Midbrain (tissue), 1 donor: ENCODE measurements at regions not wholly inside any gene's neighbourhood (a gene's known extent, or its start where the extent isn't known, plus 50 kb on each side); places are given as distances from the start of the nearest gene placed in this dataset.
"Not testable (repeated sequence)": the region's sequence is repeated elsewhere in the genome, so short reads cannot be mapped to it uniquely, and the experiment has no call there.

ENCODE experiments used
- DNase-seq: peaks from one replicate; lab custom pipeline; 2025; lab: John Stamatoyannopoulos, UW

- no peak for DNase-seq
Observed at GRCh38 chr10:131817866-131818509, 82.8 kb upstream of the PPP2R2D start.

GRCh38 chr10:131818510-131819234 lies 82.1 kb upstream of the PPP2R2D start:
- no peak for DNase-seq

- DNase-seq: no peak
Observed at GRCh38 chr10:131819241-131820072, 81.4 kb upstream of the PPP2R2D start.

GRCh38 chr10:131820626-131821025 lies 80.2 kb upstream of the PPP2R2D start:
- no peak for DNase-seq

GRCh38 chr10:131821378-131822012 lies 79.3 kb upstream of the PPP2R2D start:
- DNase-seq: no peak

GRCh38 chr10:131822013-131822691 lies 78.7 kb upstream of the PPP2R2D start:
- no peak for DNase-seq

GRCh38 chr10:131822692-131823245 lies 78.0 kb upstream of the PPP2R2D start:
- DNase-seq: no peak

- not testable (repeated sequence) for DNase-seq
Observed at GRCh38 chr10:131823601-131824099, 77.2 kb upstream of the PPP2R2D start.

- DNase-seq: no peak
Observed at GRCh38 chr10:131824371-131825149, 76.2 kb upstream of the PPP2R2D start.

- DNase-seq: no peak
Observed at GRCh38 chr10:131825150-131825848, 75.5 kb upstream of the PPP2R2D start.

GRCh38 chr10:131825960-131826650 lies 74.7 kb upstream of the PPP2R2D start:
- DNase-seq: no peak

GRCh38 chr10:131829156-131829930 lies 71.5 kb upstream of the PPP2R2D start:
- no peak for DNase-seq

GRCh38 chr10:131830446-131831130 lies 70.2 kb upstream of the PPP2R2D start:
- DNase-seq: no peak

- no peak for DNase-seq
Observed at GRCh38 chr10:131831561-131831960, 69.2 kb upstream of the PPP2R2D start.

GRCh38 chr10:131832056-131832685 lies 68.6 kb upstream of the PPP2R2D start:
- no peak for DNase-seq

- no peak for DNase-seq
Observed at GRCh38 chr10:131833013-131833412, 67.8 kb upstream of the PPP2R2D start.

- DNase-seq: no peak
Observed at GRCh38 chr10:131833446-131834080, 67.2 kb upstream of the PPP2R2D start.
